Lung (tissue), 11 donors: ENCODE measurements at regions not wholly inside any gene's neighbourhood (a gene's known extent, or its start where the extent isn't known, plus 50 kb on each side); places are given as distances from the start of the nearest gene placed in this dataset.

ENCODE experiments used
- ATAC-seq: fragments of 200-7000 bp; cut with Tn5 transposase; one replicate; pipeline ENCODE4 v1.9.1; 2020; ENCODE audit warnings: moderate number of reproducible peaks; ENCODE audit not compliant: insufficient read depth, low FRiP score
- DNase-seq, 3 donors: peaks; one replicate each; pipeline ENCODE4 v3.0.0-alpha.2; 2013 to 2017
- H3K27ac ChIP-seq, 2 donors: one replicate each; pipeline ENCODE4 v1.5.1; 2013; ENCODE audit warnings: mild to moderate bottlenecking in 2 of 2, moderate library complexity in 2 of 2, control low read depth in 1 of 2, inconsistent platforms in 1 of 2, low read depth in 1 of 2, low read length in 1 of 2
- H3K27me3 ChIP-seq, 3 donors: one replicate each; pipeline ENCODE4 v1.5.1; 2013; ENCODE audit warnings: low read length in 2 of 3; ENCODE audit not compliant: control insufficient read depth in 3 of 3, insufficient read depth in 3 of 3
- H3K36me3 ChIP-seq, 4 donors: one replicate each; pipeline ENCODE4 v1.5.1; 2013; ENCODE audit warnings: low read length in 4 of 4, mild to moderate bottlenecking in 1 of 4, moderate library complexity in 1 of 4; ENCODE audit not compliant: control insufficient read depth in 4 of 4, insufficient read depth in 4 of 4
- H3K4me1 ChIP-seq, 5 donors: one replicate each; pipeline ENCODE4 v1.5.1; 2013; ENCODE audit warnings: low read length in 5 of 5, mild to moderate bottlenecking in 2 of 5, moderate library complexity in 1 of 5; ENCODE audit not compliant: control insufficient read depth in 5 of 5, insufficient read depth in 5 of 5
- H3K4me3 ChIP-seq: one replicate; pipeline ENCODE4 v1.5.1; 2013; ENCODE audit warnings: mild to moderate bottlenecking, control low read depth, moderate library complexity
- H3K9ac ChIP-seq, 2 donors: one replicate each; pipeline ENCODE4 v1.5.1; 2013; ENCODE audit warnings: low read length in 2 of 2, control low read depth in 1 of 2; ENCODE audit not compliant: insufficient read depth in 1 of 2
- H3K9me3 ChIP-seq, 4 donors: one replicate each; pipeline ENCODE4 v1.5.1; 2013; ENCODE audit warnings: low read length in 3 of 4, mild to moderate bottlenecking in 1 of 4, moderate library complexity in 1 of 4; ENCODE audit not compliant: control insufficient read depth in 4 of 4, insufficient read depth in 3 of 4
- WGBS, 2 donors: extraction: QIAGEN DNeasy Blood & Tissue Kit; methylation state at CpG; one replicate each; pipeline ENCODE4 v1.1.7; 2013; 5-methylcytosine and 5-hydroxymethylcytosine counted together
- TF ChIP-seq, protein P1 (sequence below): IDR thresholded peaks from 2 replicates; pipeline ENCODE4 v1.5.1; 2012; ENCODE audit warnings: mild to moderate bottlenecking; ENCODE audit errors: control extremely low read depth, extremely low read depth
- donor health status: control.
- donor health status: control.
- donor health status: Bipolar disorder and iron deficiency.
- donor health status: healthy.
- donor health status: DM: yes; HTN: yes; CAD: no.

DNA sequence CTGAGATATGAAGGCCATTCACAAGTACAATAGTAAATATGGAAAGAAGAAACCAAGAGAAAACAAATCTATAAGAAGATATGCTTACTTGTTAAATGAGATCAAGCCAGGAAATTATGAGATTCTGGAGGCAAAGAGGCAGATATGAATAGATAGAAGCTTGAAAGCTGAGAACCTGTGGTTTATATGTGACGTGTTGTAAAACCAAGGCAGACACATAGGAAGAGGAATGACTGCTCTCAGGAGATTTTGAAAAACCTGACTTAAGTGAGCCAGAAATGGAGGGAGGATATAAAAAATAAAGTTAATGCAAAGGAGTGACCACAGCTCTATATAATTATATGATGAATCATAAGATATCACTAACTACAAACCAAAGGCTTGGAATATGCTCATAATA is 1160.5 kb upstream of the CNTN5 start:
- Histone ChIP-seq H3K27ac (no peak overlapping the region), H3K4me3 (no peak overlapping the region), H3K36me3 (no peaks in the 10 kb centered on the region), H3K9me3 (no peaks in the 10 kb centered on the region), H3K27me3 (no peaks in the 10 kb centered on the region), H3K9ac (no peak overlapping the region), H3K4me1 (no peaks in the 10 kb centered on the region)
- TF ChIP-seq, protein P1, sequence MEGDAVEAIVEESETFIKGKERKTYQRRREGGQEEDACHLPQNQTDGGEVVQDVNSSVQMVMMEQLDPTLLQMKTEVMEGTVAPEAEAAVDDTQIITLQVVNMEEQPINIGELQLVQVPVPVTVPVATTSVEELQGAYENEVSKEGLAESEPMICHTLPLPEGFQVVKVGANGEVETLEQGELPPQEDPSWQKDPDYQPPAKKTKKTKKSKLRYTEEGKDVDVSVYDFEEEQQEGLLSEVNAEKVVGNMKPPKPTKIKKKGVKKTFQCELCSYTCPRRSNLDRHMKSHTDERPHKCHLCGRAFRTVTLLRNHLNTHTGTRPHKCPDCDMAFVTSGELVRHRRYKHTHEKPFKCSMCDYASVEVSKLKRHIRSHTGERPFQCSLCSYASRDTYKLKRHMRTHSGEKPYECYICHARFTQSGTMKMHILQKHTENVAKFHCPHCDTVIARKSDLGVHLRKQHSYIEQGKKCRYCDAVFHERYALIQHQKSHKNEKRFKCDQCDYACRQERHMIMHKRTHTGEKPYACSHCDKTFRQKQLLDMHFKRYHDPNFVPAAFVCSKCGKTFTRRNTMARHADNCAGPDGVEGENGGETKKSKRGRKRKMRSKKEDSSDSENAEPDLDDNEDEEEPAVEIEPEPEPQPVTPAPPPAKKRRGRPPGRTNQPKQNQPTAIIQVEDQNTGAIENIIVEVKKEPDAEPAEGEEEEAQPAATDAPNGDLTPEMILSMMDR = no peak
- no peak for DNase-seq
- WGBS, 2 donors = 63 to 71% methylated on average over 1 of the region's 1 CpG
- no peak for ATAC-seq

DNA sequence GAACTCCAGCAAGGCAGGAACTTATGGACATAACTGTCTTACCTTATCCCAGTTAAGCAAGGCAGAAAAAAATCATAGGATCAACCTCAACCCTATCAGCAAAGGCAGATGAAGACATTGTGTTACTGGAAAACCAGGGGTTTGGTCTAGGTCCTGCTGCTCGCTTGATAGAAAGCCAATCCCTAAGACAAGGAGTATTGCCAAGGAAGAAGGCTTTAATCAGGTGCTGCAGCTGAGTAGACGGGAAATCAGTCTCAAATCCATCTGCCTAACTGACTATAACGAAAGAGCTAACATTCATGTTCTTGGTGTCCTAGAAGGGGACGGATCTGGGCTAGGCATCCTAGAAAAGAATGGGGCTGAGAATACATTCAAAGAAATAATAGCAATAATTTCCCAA is 1158.7 kb upstream of the CNTN5 start:
- 68 to 77% methylated on average over 4 of the region's 4 CpGs for WGBS, 2 donors
- DNase-seq (no peak), ATAC-seq (no peak)
- H3K27me3 ChIP-seq = no peaks in the 10 kb centered on the region
- no peak overlapping the region for H3K9ac ChIP-seq
- no peaks in the 10 kb centered on the region for H3K36me3 ChIP-seq
- TF ChIP-seq, protein P1 = no peak
- H3K9me3 ChIP-seq = peaks cover 0 to 6% (median 0%) of the 10 kb centered on the region in 4 donors
- no peak overlapping the region for H3K27ac ChIP-seq
- H3K4me1 ChIP-seq = no peaks in the 10 kb centered on the region
- H3K4me3 ChIP-seq = no peak overlapping the region

DNA sequence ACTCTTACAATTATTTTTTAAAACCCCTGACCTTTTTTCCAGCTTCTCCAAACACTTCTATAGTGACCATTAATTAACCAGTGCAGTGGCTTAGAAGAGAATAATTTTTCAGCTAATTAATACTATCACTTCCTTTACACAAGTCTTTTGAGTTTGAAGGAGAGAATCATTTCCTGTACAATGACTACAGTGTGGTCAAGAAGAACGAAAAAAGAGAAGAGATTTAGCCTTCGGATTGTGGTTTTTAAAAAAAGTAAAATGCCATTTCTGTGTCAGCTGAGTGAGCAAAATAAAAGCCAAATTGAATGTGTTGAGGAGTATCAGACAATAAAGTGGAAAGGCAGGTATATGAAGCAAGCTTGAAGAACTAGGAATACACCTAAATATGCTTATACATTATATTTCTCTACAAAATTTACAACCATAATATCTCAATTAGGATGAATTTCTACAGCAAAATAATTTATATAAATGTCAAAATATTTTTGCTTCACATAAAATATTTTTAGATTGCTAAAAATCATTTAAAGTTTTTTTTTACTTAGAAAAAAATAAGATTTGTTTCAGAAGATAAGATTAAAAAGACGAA is 1155.2 kb upstream of the CNTN5 start:
- no peak overlapping the region for H3K9ac ChIP-seq
- peaks cover 0 to 9% (median 0%) of the 10 kb centered on the region in 4 donors for H3K9me3 ChIP-seq
- DNase-seq (no peak), ATAC-seq (no peak)
- no peak overlapping the region for H3K27ac ChIP-seq
- TF ChIP-seq, protein P1 = no peak
- no peaks in the 10 kb centered on the region for H3K27me3 ChIP-seq
- no peaks in the 10 kb centered on the region for H3K36me3 ChIP-seq
- WGBS, 2 donors = 42 to 49% methylated on average over 3 of the region's 3 CpGs
- H3K4me3 ChIP-seq = no peak overlapping the region
- no peaks in the 10 kb centered on the region for H3K4me1 ChIP-seq

DNA sequence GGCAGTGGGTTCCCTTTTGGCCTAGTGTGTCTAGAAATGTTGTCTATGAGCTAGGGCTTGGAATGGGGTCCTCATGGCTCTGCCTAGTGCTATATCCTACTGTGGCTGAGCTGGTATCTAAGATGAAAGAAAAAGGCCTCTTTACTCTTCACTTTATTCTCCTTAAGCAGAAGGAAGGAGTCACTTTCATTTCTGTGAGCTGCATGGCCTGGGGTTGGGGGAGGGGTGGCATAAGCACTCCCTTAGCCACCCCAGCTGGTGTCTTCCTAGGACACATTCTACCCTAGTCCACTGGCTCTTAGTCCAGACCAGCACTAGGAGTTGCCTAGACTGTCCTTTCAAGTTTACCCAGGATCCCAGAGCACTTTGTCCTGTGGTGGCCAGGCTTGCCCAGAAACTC is 1148.9 kb upstream of the CNTN5 start:
- no peak overlapping the region for H3K4me3 ChIP-seq
- H3K36me3 ChIP-seq = no peaks in the 10 kb centered on the region
- no peak overlapping the region for H3K9ac ChIP-seq
- peaks cover 0 to 3% (median 2%) of the 10 kb centered on the region in 4 donors for H3K9me3 ChIP-seq
- DNase-seq = no peak
- TF ChIP-seq, protein P1 = no peak
- H3K27ac ChIP-seq = no peak overlapping the region
- no peak for ATAC-seq
- H3K4me1 ChIP-seq = no peaks in the 10 kb centered on the region
- H3K27me3 ChIP-seq = no peaks in the 10 kb centered on the region
